Transverse colon (tissue), 4 donors: ENCODE measurements at regions not wholly inside any gene's neighbourhood (a gene's known extent, or its start where the extent isn't known, plus 50 kb on each side); places are given as distances from the start of the nearest gene placed in this dataset.

Experiments
- CTCF ChIP-seq, 5 experiments: fragments of 200-600 bp in 3 of 5; fragments of 450-650 bp in 2 of 5; sonication (generic) in 3 of 5; IDR thresholded peaks; 1 replicate in 2 of 5; 2 replicates in 3 of 5; pipeline ENCODE4 v1.5.1; 2016 to 2017; ENCODE audit warnings: antibody characterized with exemption in 5 of 5, inconsistent platforms in 3 of 5, mild to moderate bottlenecking in 2 of 5, moderate library complexity in 1 of 5
- POLR2AphosphoS5 ChIP-seq, 3 donors: sonication (generic); formaldehyde crosslinking; IDR thresholded peaks; one replicate each; pipeline ENCODE4 v1.6.1; 2016; ENCODE audit warnings: antibody characterized with exemption in 3 of 3

DNA sequence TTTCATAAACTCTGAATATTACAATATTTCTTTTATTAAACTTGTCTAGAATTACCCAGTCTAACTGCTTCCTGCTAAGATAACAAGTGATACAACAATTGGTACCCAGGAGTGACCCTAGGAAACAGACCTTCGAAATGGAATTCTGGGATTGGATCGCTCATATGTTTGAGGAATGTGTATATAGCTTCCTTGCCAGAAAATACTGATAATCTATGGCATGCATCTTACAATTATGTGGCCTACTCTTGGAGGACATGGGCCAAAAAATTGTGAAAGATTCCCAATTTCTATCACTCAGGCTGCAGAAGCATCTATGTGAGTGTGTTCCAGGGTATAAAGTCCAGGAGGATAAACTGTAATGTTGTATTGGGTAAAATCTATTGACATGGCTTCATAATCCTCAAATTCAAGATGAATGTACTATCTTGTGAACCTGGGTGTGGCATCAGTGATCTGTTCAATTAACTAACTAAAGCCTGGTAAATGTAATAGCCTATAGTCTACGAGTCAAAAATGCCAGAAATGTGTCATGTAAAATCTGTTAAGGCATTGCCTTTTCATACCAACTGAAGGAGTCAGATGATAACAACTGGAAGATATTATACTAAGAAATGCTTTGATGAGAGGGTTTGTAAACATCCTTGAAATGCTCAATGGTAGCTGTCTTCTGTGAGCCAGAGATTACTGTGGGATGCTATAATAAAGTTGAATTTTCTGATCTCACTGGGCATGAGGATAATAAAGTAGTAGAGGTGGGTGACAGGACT lies 1499.3 kb downstream of the PCDH7 start:
- no peak for TF ChIP-seq POLR2AphosphoS5 (IDR thresholded peaks at IDR 0.05)
- TF ChIP-seq CTCF (IDR thresholded peaks at IDR 0.05), result no peak
